Ascending aorta (tissue), 2 donors: ENCODE measurements at regions not wholly inside any gene's neighbourhood (a gene's known extent, or its start where the extent isn't known, plus 50 kb on each side); places are given as distances from the start of the nearest gene placed in this dataset.

Experiments
- DNase-seq, 2 donors: peaks; one replicate each; pipeline ENCODE4 v3.0.0-alpha.2; 2019; ENCODE audit warnings: low spot score in 2 of 2
- H3K27ac ChIP-seq, 2 donors: fragments of 200-600 bp; sonication (generic); one replicate each; pipeline ENCODE4 v1.5.1; 2016 to 2017; ENCODE audit warnings: mild to moderate bottlenecking in 1 of 2
- H3K27me3 ChIP-seq: fragments of 200-600 bp; sonication (generic); one replicate; pipeline ENCODE4 v1.5.1; 2017
- H3K36me3 ChIP-seq, 2 donors: fragments of 200-600 bp; sonication (generic); one replicate each; pipeline ENCODE4 v1.5.1; 2016
- H3K4me1 ChIP-seq, 2 donors: fragments of 200-600 bp; sonication (generic); one replicate each; pipeline ENCODE4 v1.5.1; 2016 to 2017; ENCODE audit warnings: mild to moderate bottlenecking in 1 of 2
- H3K4me3 ChIP-seq, 2 donors: fragments of 200-600 bp; sonication (generic); one replicate each; pipeline ENCODE4 v1.5.1; 2016 to 2017; ENCODE audit warnings: mild to moderate bottlenecking in 1 of 2
- H3K9me3 ChIP-seq, 2 donors: fragments of 200-600 bp; sonication (generic); one replicate each; pipeline ENCODE4 v1.5.1; 2016
- CTCF ChIP-seq, 3 experiments: fragments of 200-600 bp in 2 of 3; fragments of 450-650 bp in 1 of 3; sonication (generic) in 2 of 3; IDR thresholded peaks; one replicate each; pipeline ENCODE4 v1.5.1; 2016 to 2019; ENCODE audit warnings: antibody characterized with exemption in 3 of 3, mild to moderate bottlenecking in 1 of 3, moderate library complexity in 1 of 3
- intact Hi-C: fragments of 100-400 bp; cut with DNase I; formaldehyde crosslinking; loops from one replicate; pipeline ENCODE4 v1.15.1; 2023

- no peaks in the 10 kb centered on the region for H3K9me3 ChIP-seq
- no peak overlapping the region for H3K27ac ChIP-seq
- peaks cover 0 to 6% of the 10 kb centered on the region in 2 donors for H3K4me1 ChIP-seq
- no peaks in the 10 kb centered on the region for H3K36me3 ChIP-seq
- no peak for TF ChIP-seq CTCF (IDR thresholded peaks at IDR 0.05)
- no peak for DNase-seq
- no peaks in the 10 kb centered on the region for H3K27me3 ChIP-seq
- H3K4me3 ChIP-seq: no peak overlapping the region
- intact Hi-C loops: no loop called here
These were observed 80.5 kb upstream of the VAV3 start for GRCh38 chr1:108045460-108045859.

- H3K27ac ChIP-seq: no peak overlapping the region
- no peak for DNase-seq
- H3K4me1 ChIP-seq: peaks cover 0 to 6% of the 10 kb centered on the region in 2 donors
- no peaks in the 10 kb centered on the region for H3K36me3 ChIP-seq
- H3K27me3 ChIP-seq: no peaks in the 10 kb centered on the region
- H3K4me3 ChIP-seq: no peak overlapping the region
- intact Hi-C loops: no loop called here
- no peaks in the 10 kb centered on the region for H3K9me3 ChIP-seq
- TF ChIP-seq CTCF (IDR thresholded peaks at IDR 0.05): no peak
These were observed 79.3 kb upstream of the VAV3 start for GRCh38 chr1:108044318-108044717.

DNA sequence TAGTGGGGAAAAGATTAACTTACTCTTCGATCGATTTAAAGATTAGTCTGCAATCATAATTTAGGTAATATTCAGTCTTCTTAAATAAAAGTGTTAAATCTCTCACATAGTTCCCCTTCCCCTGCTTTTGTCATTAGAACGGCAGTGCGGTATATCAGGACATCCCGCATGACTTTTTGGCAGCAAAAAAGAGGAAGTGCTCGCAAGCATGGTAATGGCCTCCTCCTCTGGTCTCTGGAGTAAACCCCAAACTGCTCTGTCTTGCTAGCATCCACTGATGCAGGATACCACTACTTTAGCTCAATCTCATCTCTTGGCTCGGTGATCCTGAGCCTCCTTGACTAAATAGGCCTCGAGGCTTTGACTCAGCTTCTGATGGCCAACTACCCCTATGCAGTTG, 78.7 kb upstream of the VAV3 start:
- DNase-seq: no peak
- H3K36me3 ChIP-seq: no peaks in the 10 kb centered on the region
- intact Hi-C loops: no loop called here
- no peak for TF ChIP-seq CTCF (IDR thresholded peaks at IDR 0.05)
- no peak overlapping the region for H3K27ac ChIP-seq
- H3K27me3 ChIP-seq: no peaks in the 10 kb centered on the region
- no peaks in the 10 kb centered on the region for H3K9me3 ChIP-seq
- H3K4me1 ChIP-seq: peaks cover 0 to 6% of the 10 kb centered on the region in 2 donors
- H3K4me3 ChIP-seq: no peak overlapping the region

GRCh38 chr1:108042610-108043009, 77.6 kb upstream of the VAV3 start:
- Histone ChIP-seq H3K9me3 (no peaks in the 10 kb centered on the region), H3K4me1 (peaks cover 0 to 6% of the 10 kb centered on the region in 2 donors), H3K36me3 (no peaks in the 10 kb centered on the region), H3K27ac (no peak overlapping the region), H3K4me3 (no peak overlapping the region), H3K27me3 (no peaks in the 10 kb centered on the region)
- no peak for TF ChIP-seq CTCF (IDR thresholded peaks at IDR 0.05)
- no peak for DNase-seq
- intact Hi-C loops: no loop called here

DNA sequence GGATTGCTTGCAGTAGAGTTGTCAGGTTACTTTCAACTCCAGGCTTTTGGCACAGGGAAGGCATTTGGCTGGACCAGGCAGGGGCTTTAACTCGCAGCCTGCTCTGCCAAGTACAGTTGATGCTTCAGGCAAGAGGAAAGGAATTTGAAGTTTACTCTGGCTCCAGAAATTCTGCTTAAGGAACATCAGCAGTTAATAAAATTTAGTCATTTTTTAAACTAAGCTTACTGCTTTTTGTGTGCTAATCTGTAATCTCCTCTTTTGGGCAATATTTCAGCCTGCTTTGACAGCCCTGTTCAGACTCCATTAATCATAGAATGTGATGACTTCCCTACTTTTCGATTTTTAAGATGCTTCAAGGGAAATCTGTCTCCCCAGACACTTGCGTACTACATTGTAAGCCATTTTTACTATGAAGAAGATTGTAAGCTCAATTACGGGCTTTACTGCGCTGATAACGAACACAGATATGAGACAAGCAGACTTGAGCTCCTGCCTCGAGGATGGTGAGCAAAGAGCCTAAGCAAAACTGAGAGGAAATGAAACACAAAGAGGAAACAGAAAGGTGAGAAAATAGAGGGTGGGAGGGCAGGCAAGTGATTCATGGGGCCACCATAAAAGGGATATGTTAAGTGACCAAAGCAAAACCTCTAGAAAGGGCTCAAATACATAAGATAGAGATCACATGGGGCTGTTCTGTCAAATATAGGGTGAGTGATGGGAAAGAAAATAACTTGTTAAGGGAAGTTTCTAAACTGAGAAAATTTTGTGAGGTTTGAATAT, 76.6 kb upstream of the VAV3 start:
- no peaks in the 10 kb centered on the region for H3K36me3 ChIP-seq
- H3K27me3 ChIP-seq: no peaks in the 10 kb centered on the region
- no peaks in the 10 kb centered on the region for H3K9me3 ChIP-seq
- no peak overlapping the region for H3K4me3 ChIP-seq
- peaks cover 0 to 6% of the 10 kb centered on the region in 2 donors for H3K4me1 ChIP-seq
- DNase-seq: no peak
- intact Hi-C loops: no loop called here
- H3K27ac ChIP-seq: no peak overlapping the region
- no peak for TF ChIP-seq CTCF (IDR thresholded peaks at IDR 0.05)
